C4-2B (cell line): ENCODE measurements at regions not wholly inside any gene's neighbourhood (a gene's known extent, or its start where the extent isn't known, plus 50 kb on each side); places are given as distances from the start of the nearest gene placed in this dataset.

Experiments used
- ZFX ChIP-seq: fragments of 450-650 bp; IDR thresholded peaks from 2 replicates; pipeline ENCODE4 v1.6.1; 2017
- TF ChIP-seq, protein P1 (sequence below): fragments of 450-650 bp; conservative IDR thresholded peaks from 2 replicates; pipeline ENCODE4 v1.5.1; 2017; ENCODE audit warnings: mild to moderate bottlenecking

DNA sequence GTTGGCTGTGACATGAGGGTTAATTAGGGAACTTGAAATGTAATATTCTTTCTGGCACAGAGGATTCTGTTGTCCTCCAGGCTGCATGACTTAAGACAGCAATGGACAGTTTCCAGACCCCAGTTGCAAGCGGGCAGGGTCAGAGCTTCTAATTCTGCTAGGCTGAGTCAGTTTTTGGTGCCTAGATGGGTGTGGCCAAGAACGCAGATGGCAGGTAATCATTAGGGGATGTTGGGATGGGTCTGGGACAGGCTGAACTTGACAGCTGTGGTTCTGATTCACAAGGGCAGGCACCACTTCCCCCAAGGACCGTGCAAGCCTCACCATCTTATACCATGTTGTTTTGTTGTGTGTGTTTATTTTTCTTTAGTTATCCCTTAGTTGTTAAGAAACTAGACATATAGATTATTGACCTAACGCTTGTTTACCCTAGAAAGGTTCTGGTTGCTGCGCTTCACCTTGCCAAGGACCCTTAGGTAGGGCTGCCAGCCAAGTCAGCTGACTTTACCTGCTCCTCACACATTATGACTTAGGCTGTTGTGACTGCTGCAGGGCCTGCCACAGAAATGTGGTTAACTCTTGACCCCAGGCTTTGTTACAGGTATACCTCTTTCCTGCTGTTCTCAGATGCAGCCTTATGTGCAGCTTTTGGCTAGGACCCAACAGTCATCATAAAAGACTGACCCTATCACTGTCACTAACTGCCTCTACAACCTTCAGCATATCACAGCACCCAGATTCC, 117.7 kb upstream of the KLF12 start:
- TF ChIP-seq, protein P1, sequence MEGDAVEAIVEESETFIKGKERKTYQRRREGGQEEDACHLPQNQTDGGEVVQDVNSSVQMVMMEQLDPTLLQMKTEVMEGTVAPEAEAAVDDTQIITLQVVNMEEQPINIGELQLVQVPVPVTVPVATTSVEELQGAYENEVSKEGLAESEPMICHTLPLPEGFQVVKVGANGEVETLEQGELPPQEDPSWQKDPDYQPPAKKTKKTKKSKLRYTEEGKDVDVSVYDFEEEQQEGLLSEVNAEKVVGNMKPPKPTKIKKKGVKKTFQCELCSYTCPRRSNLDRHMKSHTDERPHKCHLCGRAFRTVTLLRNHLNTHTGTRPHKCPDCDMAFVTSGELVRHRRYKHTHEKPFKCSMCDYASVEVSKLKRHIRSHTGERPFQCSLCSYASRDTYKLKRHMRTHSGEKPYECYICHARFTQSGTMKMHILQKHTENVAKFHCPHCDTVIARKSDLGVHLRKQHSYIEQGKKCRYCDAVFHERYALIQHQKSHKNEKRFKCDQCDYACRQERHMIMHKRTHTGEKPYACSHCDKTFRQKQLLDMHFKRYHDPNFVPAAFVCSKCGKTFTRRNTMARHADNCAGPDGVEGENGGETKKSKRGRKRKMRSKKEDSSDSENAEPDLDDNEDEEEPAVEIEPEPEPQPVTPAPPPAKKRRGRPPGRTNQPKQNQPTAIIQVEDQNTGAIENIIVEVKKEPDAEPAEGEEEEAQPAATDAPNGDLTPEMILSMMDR = no peak
- TF ChIP-seq ZFX = no peak
